Astrocyte of the spinal cord (primary cell): ENCODE measurements at regions not wholly inside any gene's neighbourhood (a gene's known extent, or its start where the extent isn't known, plus 50 kb on each side); places are given as distances from the start of the nearest gene placed in this dataset.

ENCODE experiments used
- DNase-seq: peaks from one replicate; pipeline ENCODE4 v3.0.0; 2011; ENCODE audit warnings: low read depth, low spot score
- H3K4me3 ChIP-seq: 2 replicates; pipeline ENCODE4 v1.5.1; 2011; ENCODE audit warnings: low read depth, mild to moderate bottlenecking, low read length, moderate library complexity
- in situ Hi-C: cut with HindIII; loops from 2 replicates; pipeline ENCODE4 v1.10.0; 2017; ENCODE audit warnings: low sequenced_read_pairs
- TF ChIP-seq, protein P1 (sequence below): IDR thresholded peaks from 2 replicates; pipeline ENCODE4 v1.5.1; 2012; ENCODE audit warnings: low read depth, mild to moderate bottlenecking, low read length, inconsistent platforms

DNA sequence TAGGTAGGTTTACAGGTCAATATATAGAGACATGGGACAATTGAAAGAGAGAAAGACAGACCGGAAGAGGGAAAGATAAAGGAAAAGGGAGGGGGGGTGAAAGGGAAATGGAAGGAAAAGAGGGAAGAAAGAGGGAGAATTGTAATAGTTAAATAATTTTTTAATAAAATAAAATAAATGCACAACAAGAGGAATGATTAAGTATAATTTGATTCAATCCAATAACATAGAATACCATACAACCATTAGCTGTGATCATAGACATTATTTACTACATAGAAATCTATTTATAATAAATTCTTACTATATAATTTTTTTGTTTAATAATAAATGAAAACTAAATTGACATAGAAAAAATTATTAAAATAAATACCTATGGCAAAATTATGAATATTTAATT, 330.7 kb downstream of the NR4A2 start:
- TF ChIP-seq, protein P1, sequence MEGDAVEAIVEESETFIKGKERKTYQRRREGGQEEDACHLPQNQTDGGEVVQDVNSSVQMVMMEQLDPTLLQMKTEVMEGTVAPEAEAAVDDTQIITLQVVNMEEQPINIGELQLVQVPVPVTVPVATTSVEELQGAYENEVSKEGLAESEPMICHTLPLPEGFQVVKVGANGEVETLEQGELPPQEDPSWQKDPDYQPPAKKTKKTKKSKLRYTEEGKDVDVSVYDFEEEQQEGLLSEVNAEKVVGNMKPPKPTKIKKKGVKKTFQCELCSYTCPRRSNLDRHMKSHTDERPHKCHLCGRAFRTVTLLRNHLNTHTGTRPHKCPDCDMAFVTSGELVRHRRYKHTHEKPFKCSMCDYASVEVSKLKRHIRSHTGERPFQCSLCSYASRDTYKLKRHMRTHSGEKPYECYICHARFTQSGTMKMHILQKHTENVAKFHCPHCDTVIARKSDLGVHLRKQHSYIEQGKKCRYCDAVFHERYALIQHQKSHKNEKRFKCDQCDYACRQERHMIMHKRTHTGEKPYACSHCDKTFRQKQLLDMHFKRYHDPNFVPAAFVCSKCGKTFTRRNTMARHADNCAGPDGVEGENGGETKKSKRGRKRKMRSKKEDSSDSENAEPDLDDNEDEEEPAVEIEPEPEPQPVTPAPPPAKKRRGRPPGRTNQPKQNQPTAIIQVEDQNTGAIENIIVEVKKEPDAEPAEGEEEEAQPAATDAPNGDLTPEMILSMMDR = no peak
- H3K4me3 ChIP-seq = no peak overlapping the region
- no peak for DNase-seq
- in situ Hi-C loops = no loop called here

DNA sequence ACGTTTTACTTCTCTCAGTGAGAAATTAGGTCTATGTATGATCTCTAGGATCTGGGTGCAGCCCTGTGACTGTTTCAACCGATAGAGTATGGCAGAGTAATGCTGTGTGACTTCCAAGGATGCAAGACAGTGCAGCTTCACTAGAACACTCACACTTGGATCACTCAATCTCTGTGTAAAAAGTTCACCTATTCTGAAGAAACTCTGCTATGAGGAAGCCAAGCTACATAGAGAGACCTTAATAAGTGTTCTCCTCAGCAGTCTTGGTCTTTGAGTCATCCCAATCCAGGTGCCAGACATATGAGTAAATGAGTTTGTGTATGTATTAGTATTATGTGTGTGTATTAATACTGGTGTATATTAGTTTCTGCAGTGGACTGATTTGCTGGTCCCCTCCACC, 335.0 kb downstream of the NR4A2 start:
- in situ Hi-C loops = no loop called here
- no peak overlapping the region for H3K4me3 ChIP-seq
- no peak for DNase-seq
- TF ChIP-seq, protein P1 = no peak

DNA sequence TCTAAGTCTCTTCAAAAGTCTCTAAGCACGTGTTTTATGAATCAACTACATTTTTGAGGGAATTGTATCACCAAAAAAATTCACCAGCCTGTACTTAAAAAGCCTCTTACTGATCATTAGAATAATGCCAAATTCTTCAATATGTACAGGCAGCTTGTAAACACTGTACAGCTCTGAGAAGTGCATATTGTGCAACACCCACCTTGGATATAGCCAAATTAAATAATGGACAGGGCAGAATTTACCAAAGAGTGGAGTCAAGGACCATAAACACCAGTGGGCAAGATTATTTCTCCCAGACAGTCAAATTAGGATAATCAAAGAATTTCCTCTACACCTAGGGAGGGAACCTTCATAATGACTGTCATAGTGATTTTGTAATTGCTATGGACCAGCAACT, 338.2 kb downstream of the NR4A2 start:
- no peak overlapping the region for H3K4me3 ChIP-seq
- TF ChIP-seq, protein P1 = no peak
- no peak for DNase-seq
- in situ Hi-C loops = no loop called here

DNA sequence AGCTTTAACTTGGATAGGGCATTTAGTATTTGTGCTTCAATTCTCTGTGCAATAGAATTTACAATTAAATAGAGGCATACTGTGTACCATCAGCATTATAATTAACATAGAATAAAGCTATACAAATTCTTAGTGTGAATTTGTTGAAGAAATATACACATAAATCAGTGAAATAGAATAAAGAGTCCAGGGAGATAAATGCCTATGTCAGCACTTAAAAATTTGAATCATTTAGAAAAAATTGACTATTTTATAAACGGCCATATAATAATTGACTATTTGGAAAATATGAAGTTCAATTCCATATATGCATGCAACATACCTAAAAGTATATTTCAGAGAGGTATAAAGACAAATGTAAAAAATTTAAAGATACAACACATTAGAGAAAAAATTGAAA, 348.7 kb downstream of the NR4A2 start:
- in situ Hi-C loops = no loop called here
- TF ChIP-seq, protein P1 = no peak
- H3K4me3 ChIP-seq = no peak overlapping the region
- no peak for DNase-seq

DNA sequence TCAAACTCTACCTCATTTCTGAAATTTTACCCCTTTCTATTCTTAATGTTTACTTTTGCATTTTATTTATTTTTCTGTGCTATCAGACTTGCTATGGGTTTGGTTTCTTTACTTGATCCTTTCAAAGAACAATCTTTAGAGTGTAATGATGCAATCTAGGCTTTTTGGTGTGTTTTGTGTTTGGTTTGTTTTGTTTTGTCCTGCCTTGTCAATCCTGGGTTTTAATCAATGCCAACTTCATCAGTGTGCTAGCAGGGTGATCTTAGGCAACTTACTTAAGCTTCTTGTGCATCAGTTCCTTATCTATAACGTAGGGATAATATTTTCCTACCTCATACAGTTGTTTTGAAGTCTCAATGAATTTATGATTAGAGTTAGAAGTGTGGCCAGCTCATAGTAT, 350.4 kb downstream of the NR4A2 start:
- H3K4me3 ChIP-seq = no peak overlapping the region
- no peak for DNase-seq
- in situ Hi-C loops = no loop called here
- TF ChIP-seq, protein P1 = no peak

DNA sequence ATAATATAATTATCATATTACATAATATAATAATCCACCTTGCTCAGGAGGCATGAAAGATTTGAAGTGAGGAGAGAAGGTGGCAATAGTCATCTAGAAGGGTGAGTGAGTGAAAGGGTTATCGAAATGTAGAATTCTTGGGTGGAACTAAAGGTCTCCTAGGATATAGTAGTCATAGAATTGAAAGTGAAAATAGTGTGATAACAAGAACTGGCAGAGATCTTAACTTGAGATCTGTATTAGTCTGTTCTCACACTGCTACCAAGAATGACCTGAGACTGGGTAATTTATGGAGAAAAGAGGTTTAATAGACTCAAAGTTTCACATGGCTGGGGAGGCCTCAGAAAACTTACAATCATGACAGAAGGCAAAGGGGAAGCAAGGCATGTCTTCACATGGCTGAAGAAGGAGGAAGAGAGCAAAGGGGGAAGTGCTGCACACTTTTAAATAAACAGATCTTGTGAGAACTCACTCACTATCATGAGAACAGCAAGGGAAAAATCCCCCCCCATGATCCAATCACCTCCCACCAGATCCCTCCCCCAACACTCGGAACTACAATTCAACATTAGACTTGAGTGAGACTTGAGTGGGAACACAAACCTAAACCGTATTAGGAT, 351.5 kb downstream of the NR4A2 start:
- no peak overlapping the region for H3K4me3 ChIP-seq
- no peak for DNase-seq
- TF ChIP-seq, protein P1 = no peak
- in situ Hi-C loops = no loop called here

DNA sequence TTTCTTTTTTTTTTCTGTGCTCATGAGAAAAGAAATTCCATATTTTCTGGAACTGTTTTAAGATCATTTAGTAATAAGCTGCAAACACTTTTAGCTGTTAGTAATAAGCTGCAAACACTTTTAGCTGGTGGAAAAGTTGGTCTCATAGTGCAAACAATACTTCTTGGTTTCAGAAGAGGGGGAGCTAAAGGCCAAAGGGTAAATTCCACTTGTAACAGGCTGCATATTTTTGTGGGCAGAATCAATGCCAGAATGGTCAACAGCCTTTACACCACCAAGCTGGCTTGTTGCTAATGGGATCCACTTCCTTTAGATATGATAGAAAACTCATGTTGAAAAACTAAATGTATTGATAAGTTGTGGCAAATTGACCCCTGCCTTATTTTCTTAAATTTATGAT, 356.8 kb downstream of the NR4A2 start:
- peak; percentile 41 for DNase-seq

More for the DNA sequence above, 356.8 kb downstream of the NR4A2 start:
- in situ Hi-C loops = no loop called here
- H3K4me3 ChIP-seq = no peak overlapping the region
- TF ChIP-seq, protein P1 = no peak
